IMR-90 (cell line): ENCODE measurements at regions not wholly inside any gene's neighbourhood (a gene's known extent, or its start where the extent isn't known, plus 50 kb on each side); places are given as distances from the start of the nearest gene placed in this dataset.
A peak's percentile ranks its signal among the peaks of the same experiment; 100 is the strongest.

ENCODE experiments used
- ATAC-seq: fragments of 200-7000 bp; cut with Tn5 transposase; 2 replicates; pipeline ENCODE4 v1.9.1; 2020; ENCODE audit warnings: low read depth, mild to moderate bottlenecking, moderate library complexity
- BruUV-seq: library from RNA; stranded (reverse); fragments of 400-500 nt; replicated peaks from 2 replicates; lab custom pipeline; 2021; lab: Mats Ljungman, UMichigan
- CTCF ChIA-PET: fragments of 300-600 bp; formaldehyde crosslinking; extraction: SDS; loops from one replicate; lab custom pipeline; 2021; ENCODE audit warnings: antibody characterized with exemption; lab: Yijun Ruan, JAX
- POLR2A ChIA-PET: fragments of 300-600 bp; sonication (Branson Sonifier 250); formaldehyde crosslinking; loops from one replicate; lab custom pipeline; 2022; ENCODE audit warnings: antibody characterized with exemption; ENCODE audit not compliant: unreplicated experiment; lab: Charles Lee
- DNase-seq: peaks from one replicate; pipeline ENCODE4 v3.0.0; 2013
- H2AFZ ChIP-seq: replicated peaks from 2 replicates; pipeline ENCODE3; 2013; ENCODE audit warnings: low read length, mild to moderate bottlenecking; ENCODE audit not compliant: poor library complexity
- H2AK5ac ChIP-seq: 2 replicates; pipeline ENCODE4 v1.6.1; 2013; ENCODE audit warnings: low read depth, low read length, inconsistent platforms
- H2AK9ac ChIP-seq: replicated peaks from 2 replicates; pipeline ENCODE3; 2013; ENCODE audit warnings: mild to moderate bottlenecking, low read depth, low read length, moderate library complexity; ENCODE audit not compliant: poor library complexity
- H2BK120ac ChIP-seq: 2 replicates; pipeline ENCODE4 v1.6.1; 2013; ENCODE audit warnings: low read depth, low read length, inconsistent platforms
- H2BK15ac ChIP-seq: 3 replicates; pipeline ENCODE4 v1.6.1; 2013; ENCODE audit warnings: low read depth, low read length, inconsistent platforms
- H2BK20ac ChIP-seq: 2 replicates; pipeline ENCODE4 v1.6.1; 2013; ENCODE audit warnings: low read depth, mild to moderate bottlenecking, inconsistent platforms, low read length, moderate library complexity
- H2BK5ac ChIP-seq: 2 replicates; pipeline ENCODE4 v1.6.1; 2013; ENCODE audit warnings: mild to moderate bottlenecking, low read depth, low read length, inconsistent platforms; ENCODE audit not compliant: poor library complexity, severe bottlenecking
- H3K14ac ChIP-seq: replicated peaks from 2 replicates; pipeline ENCODE4 v1.6.1; 2013; ENCODE audit warnings: low read depth, low read length, inconsistent platforms
- H3K18ac ChIP-seq: 2 replicates; pipeline ENCODE4 v1.6.1; 2013; ENCODE audit warnings: low read depth, low read length, control low read depth
- H3K23ac ChIP-seq: 2 replicates; pipeline ENCODE4 v1.6.1; 2013; ENCODE audit warnings: low read depth, low read length, inconsistent platforms
- H3K27ac ChIP-seq: 2 replicates; pipeline ENCODE4 v1.5.1; 2013; ENCODE audit warnings: mild to moderate bottlenecking, control low read depth, low read length; ENCODE audit not compliant: insufficient read depth
- H3K27me3 ChIP-seq: 2 replicates; pipeline ENCODE4 v1.6.1; 2013; ENCODE audit warnings: low read length; ENCODE audit not compliant: control insufficient read depth, insufficient read depth
- H3K36me3 ChIP-seq: 2 replicates; pipeline ENCODE4 v1.6.1; 2013; ENCODE audit warnings: low read length, mixed read lengths; ENCODE audit not compliant: control insufficient read depth, insufficient read depth
- H3K4ac ChIP-seq: 2 replicates; pipeline ENCODE4 v1.6.1; 2013; ENCODE audit warnings: low read depth, low read length, inconsistent platforms
- H3K4me1 ChIP-seq: 2 replicates; pipeline ENCODE4 v1.6.1; 2013; ENCODE audit warnings: low read length, mixed read lengths; ENCODE audit not compliant: control insufficient read depth, insufficient read depth
- H3K4me2 ChIP-seq: 2 replicates; pipeline ENCODE4 v1.6.1; 2013; ENCODE audit warnings: low read depth, mild to moderate bottlenecking, control low read depth, low read length, moderate library complexity
- H3K4me3 ChIP-seq: 2 replicates; pipeline ENCODE4 v1.5.1; 2013; ENCODE audit warnings: low read depth, mild to moderate bottlenecking, control low read depth, low read length, moderate library complexity; ENCODE audit not compliant: insufficient read depth
- H3K56ac ChIP-seq: 2 replicates; pipeline ENCODE4 v1.6.1; 2013; ENCODE audit warnings: low read length, inconsistent platforms; ENCODE audit not compliant: insufficient read depth; ENCODE audit errors: extremely low read depth
- H3K79me1 ChIP-seq, 2 experiments: 2 replicates each; pipeline ENCODE4 v1.6.1; 2013; ENCODE audit warnings: low read length in 2 of 2, inconsistent platforms in 1 of 2, low read depth in 1 of 2
- H3K9ac ChIP-seq: 2 replicates; pipeline ENCODE4 v1.6.1; 2013; ENCODE audit warnings: low read depth, low read length, control low read depth
- H3K9me1 ChIP-seq: 2 replicates; pipeline ENCODE4 v1.6.1; 2013; ENCODE audit warnings: low read length, inconsistent platforms; ENCODE audit not compliant: insufficient read depth
- H3K9me3 ChIP-seq: 2 replicates; pipeline ENCODE4 v1.6.1; 2013; ENCODE audit warnings: low read length; ENCODE audit not compliant: control insufficient read depth, insufficient read depth
- H4K20me1 ChIP-seq: 2 replicates; pipeline ENCODE4 v1.6.1; 2013; ENCODE audit warnings: low read length, inconsistent platforms; ENCODE audit not compliant: insufficient read depth
- H4K5ac ChIP-seq: 2 replicates; pipeline ENCODE4 v1.6.1; 2013; ENCODE audit warnings: mild to moderate bottlenecking, low read depth, low read length, control low read depth
- H4K8ac ChIP-seq, 2 experiments: 2 replicates each; pipeline ENCODE4 v1.6.1; 2013; ENCODE audit warnings: low read depth in 2 of 2, low read length in 2 of 2, control low read depth in 1 of 2, inconsistent platforms in 1 of 2
- H4K91ac ChIP-seq: 2 replicates; pipeline ENCODE4 v1.6.1; 2013; ENCODE audit warnings: low read depth, low read length, inconsistent platforms; ENCODE audit not compliant: insufficient read depth
- BHLHE40 ChIP-seq: fragments of 150-350 bp; IDR thresholded peaks from 2 replicates; pipeline ENCODE4 v1.6.1; 2016; ENCODE audit warnings: mild to moderate bottlenecking, low read depth, low read length
- CEBPB ChIP-seq: IDR thresholded peaks from 2 replicates; pipeline ENCODE4 v1.6.1; 2012; ENCODE audit warnings: low read depth, low read length, improper control_type of control experiment
- CHD1 ChIP-seq: IDR thresholded peaks from 2 replicates; pipeline ENCODE4 v1.6.1; 2012; ENCODE audit warnings: low read depth, low read length, improper control_type of control experiment
- FOS ChIP-seq: fragments of 150-350 bp; IDR thresholded peaks from 2 replicates; pipeline ENCODE4 v1.6.1; 2016; ENCODE audit warnings: low read depth, low read length
- MAFK ChIP-seq: IDR thresholded peaks from 2 replicates; pipeline ENCODE4 v1.6.1; 2012; ENCODE audit warnings: low read depth, low read length, improper control_type of control experiment
- MAZ ChIP-seq: IDR thresholded peaks from 2 replicates; pipeline ENCODE4 v1.6.1; 2012; ENCODE audit warnings: low read depth, mild to moderate bottlenecking, low read length, improper control_type of control experiment, moderate library complexity, borderline replicate concordance
- NFE2L2 ChIP-seq: fragments of 150-350 bp; IDR thresholded peaks from 2 replicates; pipeline ENCODE4 v1.6.1; 2016; ENCODE audit warnings: low read depth, mild to moderate bottlenecking, low read length
- RCOR1 ChIP-seq: IDR thresholded peaks from 2 replicates; pipeline ENCODE4 v1.6.1; 2012; ENCODE audit warnings: mild to moderate bottlenecking, low read length, improper control_type of control experiment; ENCODE audit not compliant: insufficient replicate concordance
- SMC3 ChIP-seq: fragments of 150-350 bp; IDR thresholded peaks from 2 replicates; pipeline ENCODE4 v1.6.1; 2016; ENCODE audit warnings: low read depth, mild to moderate bottlenecking, antibody characterized with exemption, low read length, moderate library complexity
- WGBS, 2 experiments: methylation state at CpG; one replicate each; pipeline versions ENCODE4 v1.1.5 to v1.1.7; 2013; ENCODE audit warnings: missing lambda C conversion rate in 2 of 2; ENCODE audit not compliant: insufficient read length in 1 of 2; ENCODE audit errors: extremely low coverage in 2 of 2; 5-methylcytosine and 5-hydroxymethylcytosine counted together
- dilution Hi-C: fragments of 300-500 bp; cut with HindIII; formaldehyde crosslinking; loops from one replicate; pipeline ENCODE4 v1.14.3; 2018; ENCODE audit warnings: low sequenced_read_pairs; ENCODE audit not compliant: unreplicated experiment
- in situ Hi-C: fragments of 300-500 bp; cut with MboI; formaldehyde crosslinking; loops from 3 replicates; pipeline ENCODE4 v1.14.3; 2019; ENCODE audit warnings: low sequenced_read_pairs, inconsistent platforms, mixed read lengths
- intact Hi-C: fragments of 100-400 bp; cut with micrococcal nuclease; formaldehyde crosslinking; loops from 2 replicates; pipeline ENCODE4 v1.10.0; 2022
- TF ChIP-seq, protein P1 (sequence below): fragments of 150-350 bp; IDR thresholded peaks from 2 replicates; pipeline ENCODE4 v1.6.1; 2017; ENCODE audit warnings: mild to moderate bottlenecking, antibody characterized with exemption, low read length, low read depth
- TF ChIP-seq, protein P2 (sequence below): fragments of 150-350 bp; IDR thresholded peaks from 2 replicates; pipeline ENCODE4 v1.6.1; 2016; ENCODE audit warnings: low read depth, mild to moderate bottlenecking, low read length, moderate library complexity, borderline replicate concordance

DNA sequence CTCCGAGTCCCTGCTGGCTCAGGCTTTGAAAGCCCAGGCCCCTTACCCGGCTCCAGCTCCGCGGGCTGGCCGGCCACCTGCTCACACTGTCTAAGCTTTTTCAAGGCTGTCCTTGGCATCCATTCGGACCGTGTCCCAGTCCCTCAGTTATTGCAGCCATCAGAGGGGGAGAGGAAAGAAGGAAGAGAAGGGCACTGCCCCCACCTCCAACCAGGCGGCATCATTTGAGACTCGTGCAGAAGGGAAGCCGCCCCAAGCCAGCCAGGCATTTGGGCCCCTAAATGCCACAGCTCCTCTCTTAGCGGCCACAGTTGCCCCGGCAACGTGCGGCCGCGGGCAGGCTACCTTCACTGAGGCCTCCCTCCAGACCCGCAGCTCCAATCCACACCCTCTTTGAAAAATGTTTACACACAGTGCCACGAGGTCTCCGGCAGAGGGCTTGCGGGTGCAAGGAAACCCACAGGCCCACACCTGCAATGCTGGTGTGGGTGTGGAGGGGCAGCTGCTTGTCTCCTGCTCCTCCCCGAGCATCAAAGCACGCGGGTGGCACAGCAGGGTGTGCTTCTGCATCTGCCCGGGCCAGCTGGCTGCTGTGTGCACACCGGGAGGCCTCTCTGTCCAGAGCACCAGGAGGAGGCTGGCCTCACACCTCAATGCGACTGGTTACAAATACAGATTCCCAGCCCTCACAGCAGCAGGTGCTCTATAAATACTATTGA lies 124.4 kb downstream of the CTTN start:
- DNase-seq (no peak), ATAC-seq (no peak)
- TF ChIP-seq NFE2L2 (no peak), CHD1 (no peak), MAFK (no peak), CEBPB (no peak), BHLHE40 (no peak), RCOR1 (no peak), MAZ (no peak), SMC3 (no peak), FOS (no peak)
- TF ChIP-seq, protein P1, sequence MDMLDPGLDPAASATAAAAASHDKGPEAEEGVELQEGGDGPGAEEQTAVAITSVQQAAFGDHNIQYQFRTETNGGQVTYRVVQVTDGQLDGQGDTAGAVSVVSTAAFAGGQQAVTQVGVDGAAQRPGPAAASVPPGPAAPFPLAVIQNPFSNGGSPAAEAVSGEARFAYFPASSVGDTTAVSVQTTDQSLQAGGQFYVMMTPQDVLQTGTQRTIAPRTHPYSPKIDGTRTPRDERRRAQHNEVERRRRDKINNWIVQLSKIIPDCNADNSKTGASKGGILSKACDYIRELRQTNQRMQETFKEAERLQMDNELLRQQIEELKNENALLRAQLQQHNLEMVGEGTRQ = no peak
- TF ChIP-seq, protein P2, sequence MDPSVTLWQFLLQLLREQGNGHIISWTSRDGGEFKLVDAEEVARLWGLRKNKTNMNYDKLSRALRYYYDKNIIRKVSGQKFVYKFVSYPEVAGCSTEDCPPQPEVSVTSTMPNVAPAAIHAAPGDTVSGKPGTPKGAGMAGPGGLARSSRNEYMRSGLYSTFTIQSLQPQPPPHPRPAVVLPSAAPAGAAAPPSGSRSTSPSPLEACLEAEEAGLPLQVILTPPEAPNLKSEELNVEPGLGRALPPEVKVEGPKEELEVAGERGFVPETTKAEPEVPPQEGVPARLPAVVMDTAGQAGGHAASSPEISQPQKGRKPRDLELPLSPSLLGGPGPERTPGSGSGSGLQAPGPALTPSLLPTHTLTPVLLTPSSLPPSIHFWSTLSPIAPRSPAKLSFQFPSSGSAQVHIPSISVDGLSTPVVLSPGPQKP = no peak
- H3K27me3 ChIP-seq = peaks cover 17% of the 10 kb centered on the region
- peak overlapping the region; percentile 77 for H2AK9ac ChIP-seq
- in situ Hi-C loops = no loop called here
- H3K9me3 ChIP-seq = no peaks in the 10 kb centered on the region
- H4K20me1 ChIP-seq = peaks cover 22% of the 10 kb centered on the region
- H3K4me2 ChIP-seq = no peak overlapping the region
- no peak overlapping the region for H2AK5ac ChIP-seq
- ChIA-PET POLR2A (no interaction called here), CTCF (no interaction called here)
- no peak overlapping the region for H3K27ac ChIP-seq
- H2BK5ac ChIP-seq = no peak overlapping the region
- no peaks in the 10 kb centered on the region for H3K36me3 ChIP-seq
- H4K8ac ChIP-seq = no peak overlapping the region
- BruUV-seq = no TSS peak
- no peak overlapping the region for H3K4ac ChIP-seq
- H2BK120ac ChIP-seq = no peak overlapping the region
- H3K14ac ChIP-seq = no peak overlapping the region
- intact Hi-C loops = loop anchor here (5.0 to 10.0 kb wide), 2 partner anchors 35 to 62 kb away; no protein-coding TSS in a partner anchor
- H2AFZ ChIP-seq = no peak overlapping the region
- no peak overlapping the region for H3K23ac ChIP-seq
- H3K9ac ChIP-seq = no peak overlapping the region
- H2BK15ac ChIP-seq = no peak overlapping the region
- H3K79me1 ChIP-seq = no peaks in the 10 kb centered on the region
- no peak overlapping the region for H2BK20ac ChIP-seq
- H3K9me1 ChIP-seq = no peaks in the 10 kb centered on the region
- no CpG with 5 or more reads among the region's 26 CpGs for WGBS, 2 experiments
- no peak overlapping the region for H3K18ac ChIP-seq
- no peak overlapping the region for H3K4me3 ChIP-seq
- H4K5ac ChIP-seq = no peak overlapping the region
- H4K91ac ChIP-seq = no peak overlapping the region
- H3K56ac ChIP-seq = no peak overlapping the region
- peaks cover 6% of the 10 kb centered on the region; the same call in 1 of the 2 replicates for H3K4me1 ChIP-seq
- dilution Hi-C loops = no loop called here
